ENCODE measurements at regions not wholly inside any gene's neighbourhood (a gene's known extent, or its start where the extent isn't known, plus 50 kb on each side); places are given as distances from the start of the nearest gene placed in this dataset.

GRCh38 chr2:34402376-34402775 is 803.3 kb upstream of the FAM98A start:
- Histone ChIP-seq H4K20me1 (ENCODE audit: control insufficient read depth, insufficient read depth, low read depth, low read length) (no peaks in the 10 kb centered on the region), H3K4me2 (ENCODE audit: low read length) (no peak overlapping the region), H3K79me2 (ENCODE audit: control insufficient read depth, low read length) (no peaks in the 10 kb centered on the region), H3K4me3 (ENCODE audit: low read length) (no peak overlapping the region), H3K9me2 (replicated peaks; ENCODE audit: control insufficient read depth, low read length) (no peaks in the 10 kb centered on the region), H3K9me3 (ENCODE audit: control insufficient read depth, insufficient read depth, low read length) (no peaks in the 10 kb centered on the region), H3K4me1 (ENCODE audit: control insufficient read depth, low read length) (no peaks in the 10 kb centered on the region), H3K27ac (ENCODE audit: low read depth, low read length) (no peak overlapping the region), H3K36me3 (ENCODE audit: control insufficient read depth, low read length) (no peaks in the 10 kb centered on the region), H3K27me3 (ENCODE audit: control insufficient read depth, low read length) (no peaks in the 10 kb centered on the region), H3F3A (ENCODE audit: control insufficient read depth, insufficient read depth) (no peaks in the 10 kb centered on the region)
- TF ChIP-seq CTCF (IDR thresholded peaks at IDR 0.05; ENCODE audit: low read depth, low read length, poor library complexity, severe bottlenecking) (no peak), EZH2phosphoT487 (IDR thresholded peaks at IDR 0.05; ENCODE audit: borderline replicate concordance, low read length) (no peak)

GRCh38 chr2:34401186-34401585 is 802.1 kb upstream of the FAM98A start:
- TF ChIP-seq EZH2phosphoT487 (IDR thresholded peaks at IDR 0.05; ENCODE audit: borderline replicate concordance, low read length) (no peak), CTCF (IDR thresholded peaks at IDR 0.05; ENCODE audit: low read depth, low read length, poor library complexity, severe bottlenecking) (no peak)
- Histone ChIP-seq H4K20me1 (ENCODE audit: control insufficient read depth, insufficient read depth, low read depth, low read length) (no peaks in the 10 kb centered on the region), H3K9me3 (ENCODE audit: control insufficient read depth, insufficient read depth, low read length) (no peaks in the 10 kb centered on the region), H3K4me2 (ENCODE audit: low read length) (no peak overlapping the region), H3K79me2 (ENCODE audit: control insufficient read depth, low read length) (no peaks in the 10 kb centered on the region), H3K27ac (ENCODE audit: low read depth, low read length) (no peak overlapping the region), H3F3A (ENCODE audit: control insufficient read depth, insufficient read depth) (no peaks in the 10 kb centered on the region), H3K27me3 (ENCODE audit: control insufficient read depth, low read length) (no peaks in the 10 kb centered on the region), H3K4me1 (ENCODE audit: control insufficient read depth, low read length) (no peaks in the 10 kb centered on the region), H3K36me3 (ENCODE audit: control insufficient read depth, low read length) (no peaks in the 10 kb centered on the region), H3K4me3 (ENCODE audit: low read length) (no peak overlapping the region), H3K9me2 (replicated peaks; ENCODE audit: control insufficient read depth, low read length) (no peaks in the 10 kb centered on the region)

DNA sequence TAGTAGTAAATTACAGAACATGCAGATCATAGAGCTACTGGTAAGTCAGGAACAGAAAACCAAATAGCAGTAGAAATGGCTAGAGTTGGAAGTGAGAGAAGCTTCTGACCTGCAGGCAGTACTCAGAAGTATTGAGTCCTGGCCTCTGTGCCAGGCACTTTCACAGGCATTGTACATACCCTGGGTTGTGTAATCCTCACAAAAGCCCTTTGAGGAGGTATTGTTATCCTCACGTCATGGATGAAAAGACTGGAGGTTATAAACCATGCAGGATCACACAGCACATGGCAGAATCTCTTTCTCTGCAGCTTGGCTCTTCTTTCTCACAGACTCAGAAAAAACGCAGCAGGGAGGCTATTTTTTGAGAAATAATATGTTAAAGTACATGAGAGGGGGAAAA is 789.3 kb upstream of the FAM98A start:
- no peak for TF ChIP-seq EZH2phosphoT487 (IDR thresholded peaks at IDR 0.05; ENCODE audit: borderline replicate concordance, low read length)
- TF ChIP-seq CTCF (IDR thresholded peaks at IDR 0.05; ENCODE audit: low read depth, low read length, poor library complexity, severe bottlenecking) = no peak
- Histone ChIP-seq H3K9me3 (ENCODE audit: control insufficient read depth, insufficient read depth, low read length) (no peaks in the 10 kb centered on the region), H4K20me1 (ENCODE audit: control insufficient read depth, insufficient read depth, low read depth, low read length) (no peaks in the 10 kb centered on the region), H3K4me2 (ENCODE audit: low read length) (no peak overlapping the region), H3F3A (ENCODE audit: control insufficient read depth, insufficient read depth) (no peaks in the 10 kb centered on the region), H3K9me2 (replicated peaks; ENCODE audit: control insufficient read depth, low read length) (no peaks in the 10 kb centered on the region), H3K4me1 (ENCODE audit: control insufficient read depth, low read length) (no peaks in the 10 kb centered on the region), H3K27ac (ENCODE audit: low read depth, low read length) (no peak overlapping the region), H3K79me2 (ENCODE audit: control insufficient read depth, low read length) (no peaks in the 10 kb centered on the region), H3K27me3 (ENCODE audit: control insufficient read depth, low read length) (no peaks in the 10 kb centered on the region), H3K36me3 (ENCODE audit: control insufficient read depth, low read length) (no peaks in the 10 kb centered on the region), H3K4me3 (ENCODE audit: low read length) (no peak overlapping the region)

DNA sequence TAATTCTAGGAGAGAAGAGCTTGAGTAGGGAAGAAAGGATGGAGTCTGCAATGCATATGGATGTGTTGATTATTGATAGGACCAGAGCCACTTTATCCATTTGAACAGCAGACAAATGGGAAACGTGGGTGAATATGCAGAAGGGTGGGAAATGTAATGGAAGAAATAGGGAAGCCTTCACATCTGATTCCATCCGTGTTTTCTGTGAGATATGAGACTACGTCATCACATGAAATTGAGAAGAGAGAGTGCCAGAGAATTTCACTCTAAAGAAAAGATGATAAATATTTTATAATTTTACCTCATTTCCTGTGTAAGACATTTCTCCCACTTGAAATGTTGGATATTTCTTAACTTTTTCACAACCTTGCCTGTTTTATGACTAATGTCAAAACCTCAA is 788.4 kb upstream of the FAM98A start:
- no peak overlapping the region for H3K27ac ChIP-seq (ENCODE audit: low read depth, low read length)
- H3F3A ChIP-seq (ENCODE audit: control insufficient read depth, insufficient read depth) = no peaks in the 10 kb centered on the region
- no peak overlapping the region for H3K4me2 ChIP-seq (ENCODE audit: low read length)
- H3K4me1 ChIP-seq (ENCODE audit: control insufficient read depth, low read length) = no peaks in the 10 kb centered on the region
- H3K9me3 ChIP-seq (ENCODE audit: control insufficient read depth, insufficient read depth, low read length) = no peaks in the 10 kb centered on the region
- no peaks in the 10 kb centered on the region for H3K9me2 ChIP-seq (replicated peaks; ENCODE audit: control insufficient read depth, low read length)
- no peaks in the 10 kb centered on the region for H3K27me3 ChIP-seq (ENCODE audit: control insufficient read depth, low read length)
- no peaks in the 10 kb centered on the region for H4K20me1 ChIP-seq (ENCODE audit: control insufficient read depth, insufficient read depth, low read depth, low read length)
- no peaks in the 10 kb centered on the region for H3K79me2 ChIP-seq (ENCODE audit: control insufficient read depth, low read length)
- no peak overlapping the region for H3K4me3 ChIP-seq (ENCODE audit: low read length)
- no peaks in the 10 kb centered on the region for H3K36me3 ChIP-seq (ENCODE audit: control insufficient read depth, low read length)
- no peak for TF ChIP-seq EZH2phosphoT487 (IDR thresholded peaks at IDR 0.05; ENCODE audit: borderline replicate concordance, low read length)
- no peak for TF ChIP-seq CTCF (IDR thresholded peaks at IDR 0.05; ENCODE audit: low read depth, low read length, poor library complexity, severe bottlenecking)
